PC-3 (cell line): ENCODE measurements at regions not wholly inside any gene's neighbourhood (a gene's known extent, or its start where the extent isn't known, plus 50 kb on each side); places are given as distances from the start of the nearest gene placed in this dataset.
A peak's percentile ranks its signal among the peaks of the same experiment; 100 is the strongest.

Experiments
- ATAC-seq: fragments of 200-7000 bp; cut with Tn5 transposase; 2 replicates; pipeline ENCODE4 v1.9.1; 2020; ENCODE audit warnings: mild to moderate bottlenecking, moderate library complexity
- BruUV-seq: library from RNA; stranded (reverse); fragments of 400-500 nt; replicated peaks from 2 replicates; lab custom pipeline; 2021; lab: Mats Ljungman, UMichigan
- CTCF ChIA-PET: fragments of 300-600 bp; sonication (Branson Sonifier 250); formaldehyde crosslinking; loops from one replicate; lab custom pipeline; 2022; ENCODE audit warnings: antibody characterized with exemption; lab: Charles Lee
- POLR2A ChIA-PET: fragments of 300-600 bp; sonication (Branson Sonifier 250); formaldehyde crosslinking; loops from one replicate; lab custom pipeline; 2022; ENCODE audit warnings: antibody characterized with exemption; ENCODE audit not compliant: unreplicated experiment; lab: Charles Lee
- DNase-seq: peaks from one replicate; pipeline ENCODE4 v3.0.0-alpha.2; 2015
- H2AFZ ChIP-seq: fragments of 300-600 bp; sonication (generic); 2 replicates; pipeline ENCODE4 v1.6.0; 2016; ENCODE audit warnings: antibody characterized with exemption, low read length
- H3F3A ChIP-seq: fragments of 300-600 bp; sonication (generic); one replicate; pipeline ENCODE4 v1.6.0; 2017; ENCODE audit warnings: antibody characterized with exemption, low read length, control low read depth, mild to moderate bottlenecking; ENCODE audit not compliant: unreplicated experiment
- H3K27ac ChIP-seq: fragments of 300-600 bp; sonication (generic); 2 replicates; pipeline ENCODE4 v1.5.1; 2016; ENCODE audit warnings: mild to moderate bottlenecking, low read length
- H3K27me3 ChIP-seq: fragments of 300-600 bp; sonication (generic); 2 replicates; pipeline ENCODE4 v1.6.1; 2016; ENCODE audit warnings: low read length, mixed read lengths
- H3K36me3 ChIP-seq: fragments of 300-600 bp; sonication (generic); 2 replicates; pipeline ENCODE4 v1.6.1; 2016; ENCODE audit warnings: low read depth, mixed run types, low read length, mixed read lengths
- H3K4me1 ChIP-seq: fragments of 300-600 bp; sonication (generic); 2 replicates; pipeline ENCODE4 v1.5.1; 2016; ENCODE audit warnings: low read length; ENCODE audit not compliant: insufficient read depth
- H3K4me2 ChIP-seq: fragments of 300-600 bp; sonication (generic); 2 replicates; pipeline ENCODE4 v1.6.0; 2016; ENCODE audit warnings: low read length
- H3K4me3 ChIP-seq: fragments of 300-600 bp; sonication (generic); 2 replicates; pipeline ENCODE4 v1.5.1; 2016; ENCODE audit warnings: mild to moderate bottlenecking, low read length, mixed read lengths
- H3K79me2 ChIP-seq: fragments of 300-600 bp; sonication (generic); 2 replicates; pipeline ENCODE4 v1.6.1; 2017; ENCODE audit warnings: low read length, mixed read lengths
- H3K9ac ChIP-seq: fragments of 300-600 bp; sonication (generic); 2 replicates; pipeline ENCODE4 v1.6.0; 2016; ENCODE audit warnings: mild to moderate bottlenecking, low read length
- H3K9me2 ChIP-seq: fragments of 300-600 bp; sonication (generic); replicated peaks from 2 replicates; pipeline ENCODE4 v1.6.1; 2016; ENCODE audit warnings: mixed run types, low read length, mixed read lengths
- H3K9me3 ChIP-seq: fragments of 300-600 bp; sonication (generic); 2 replicates; pipeline ENCODE4 v1.6.1; 2016; ENCODE audit warnings: low read length, mixed read lengths
- H4K20me1 ChIP-seq: fragments of 300-600 bp; sonication (generic); 2 replicates; pipeline ENCODE4 v1.6.1; 2016; ENCODE audit warnings: low read length, mixed read lengths
- CTCF ChIP-seq: fragments of 300-600 bp; sonication (generic); conservative IDR thresholded peaks from 2 replicates; pipeline ENCODE4 v1.5.1; 2017; ENCODE audit warnings: antibody characterized with exemption, low read depth, mild to moderate bottlenecking, low read length
- EZH2 ChIP-seq: fragments of 300-600 bp; sonication (generic); IDR thresholded peaks from one replicate; pipeline ENCODE4 v1.6.1; 2017; ENCODE audit warnings: antibody characterized with exemption, mild to moderate bottlenecking, low read length; ENCODE audit not compliant: unreplicated experiment
- EZH2phosphoT487 ChIP-seq: fragments of 300-600 bp; sonication (generic); IDR thresholded peaks from 2 replicates; pipeline ENCODE4 v1.6.1; 2018; ENCODE audit warnings: mild to moderate bottlenecking, antibody characterized with exemption, low read length, borderline replicate concordance
- intact Hi-C: fragments of 100-400 bp; cut with micrococcal nuclease; formaldehyde crosslinking; loops from 2 replicates; pipeline ENCODE4 v1.9.0; 2023

GRCh38 chr4:164695650-164696049 lies 58.3 kb upstream of the SMIM31 start:
- TF ChIP-seq EZH2phosphoT487 (no peak), EZH2 (no peak), CTCF (no peak)
- H3F3A ChIP-seq: no peaks in the 10 kb centered on the region
- H3K27me3 ChIP-seq: no peaks in the 10 kb centered on the region
- BruUV-seq: no TSS peak
- H4K20me1 ChIP-seq: no peaks in the 10 kb centered on the region
- ChIA-PET POLR2A (no interaction called here), CTCF (no interaction called here)
- no peak overlapping the region for H2AFZ ChIP-seq
- no peaks in the 10 kb centered on the region for H3K9me2 ChIP-seq
- H3K27ac ChIP-seq: no peak overlapping the region
- H3K4me2 ChIP-seq: no peak overlapping the region
- no peaks in the 10 kb centered on the region for H3K79me2 ChIP-seq
- no peak for ATAC-seq
- no peaks in the 10 kb centered on the region for H3K9me3 ChIP-seq
- H3K36me3 ChIP-seq: no peaks in the 10 kb centered on the region
- DNase-seq: no peak
- H3K4me1 ChIP-seq: 0 out of 2 replicates have a peak, but pooled peaks cover 3% of the 10 kb centered on the region
- H3K9ac ChIP-seq: no peak overlapping the region
- intact Hi-C loops: no loop called here
- no peak overlapping the region for H3K4me3 ChIP-seq

- H3K27ac ChIP-seq: no peak overlapping the region
- no peaks in the 10 kb centered on the region for H3F3A ChIP-seq
- peaks cover 6% of the 10 kb centered on the region for H3K4me1 ChIP-seq
- no peaks in the 10 kb centered on the region for H4K20me1 ChIP-seq
- ATAC-seq: no peak
- no peak overlapping the region for H3K4me3 ChIP-seq
- H3K9me2 ChIP-seq: no peaks in the 10 kb centered on the region
- no peak overlapping the region for H3K4me2 ChIP-seq
- BruUV-seq: no TSS peak
- POLR2A ChIA-PET: no interaction called here
- H3K79me2 ChIP-seq: no peaks in the 10 kb centered on the region
- no peaks in the 10 kb centered on the region for H3K27me3 ChIP-seq
- DNase-seq: peak; percentile 40
- intact Hi-C loops: no loop called here
- no peak overlapping the region for H2AFZ ChIP-seq
- no peaks in the 10 kb centered on the region for H3K36me3 ChIP-seq
- H3K9me3 ChIP-seq: no peaks in the 10 kb centered on the region
- CTCF ChIA-PET: no interaction called here
- no peak overlapping the region for H3K9ac ChIP-seq
- TF ChIP-seq EZH2phosphoT487 (no peak), CTCF (peak; percentile 53), EZH2 (no peak)
Measured at GRCh38 chr4:164700471-164700870, 53.5 kb upstream of the SMIM31 start.

- no peak for ATAC-seq
- Histone ChIP-seq H3K27ac (no peak overlapping the region), H3K27me3 (no peaks in the 10 kb centered on the region), H3K4me1 (peaks cover 6% of the 10 kb centered on the region), H3K79me2 (no peaks in the 10 kb centered on the region), H3F3A (no peaks in the 10 kb centered on the region), H4K20me1 (no peaks in the 10 kb centered on the region), H3K36me3 (no peaks in the 10 kb centered on the region), H3K4me2 (no peak overlapping the region), H3K4me3 (no peak overlapping the region), H2AFZ (no peak overlapping the region), H3K9ac (no peak overlapping the region), H3K9me2 (no peaks in the 10 kb centered on the region), H3K9me3 (no peaks in the 10 kb centered on the region)
- CTCF ChIA-PET: no interaction called here
- POLR2A ChIA-PET: no interaction called here
- BruUV-seq: no TSS peak
- no peak for DNase-seq
- TF ChIP-seq CTCF (no peak), EZH2 (no peak), EZH2phosphoT487 (no peak)
- intact Hi-C loops: no loop called here
Measured at GRCh38 chr4:164701665-164702064, 52.3 kb upstream of the SMIM31 start.
